Stimulated activated CD4-positive, alpha-beta T cell treated with anti-CD3 and anti-CD28 coated beads, Interleukin-4, amount 100 ng/mL, for 24 hours (primary cell): ENCODE measurements at regions not wholly inside any gene's neighbourhood (a gene's known extent, or its start where the extent isn't known, plus 50 kb on each side); places are given as distances from the start of the nearest gene placed in this dataset.

ENCODE experiments used
- DNase-seq: peaks from one replicate; pipeline ENCODE4 v3.0.0-alpha.2; 2020

- peak; percentile 10 for DNase-seq
Observed at GRCh38 chr10:91005276-91005675, 84.4 kb upstream of the ANKRD1 start.

- peak; percentile 78 for DNase-seq
Observed at GRCh38 chr10:91006001-91006751, 85.3 kb upstream of the ANKRD1 start.

GRCh38 chr10:91006752-91007346 is 86.0 kb upstream of the ANKRD1 start:
- no peak for DNase-seq

- no peak for DNase-seq
Observed at GRCh38 chr10:91007655-91008054, 86.8 kb upstream of the ANKRD1 start.

GRCh38 chr10:91009121-91009520 is 88.2 kb upstream of the ANKRD1 start:
- DNase-seq, result no peak

- no peak for DNase-seq
Observed at GRCh38 chr10:91010952-91011351, 90.1 kb upstream of the ANKRD1 start.

GRCh38 chr10:91012502-91012901 is 91.6 kb upstream of the ANKRD1 start:
- no peak for DNase-seq

- DNase-seq, result no peak
Observed at GRCh38 chr10:91013985-91014384, 93.1 kb upstream of the ANKRD1 start.

GRCh38 chr10:91017198-91017597 is 96.3 kb upstream of the ANKRD1 start:
- no peak for DNase-seq

GRCh38 chr10:91021901-91022300 is 101.0 kb upstream of the ANKRD1 start:
- no peak for DNase-seq

GRCh38 chr10:91022390-91022789 is 101.5 kb upstream of the ANKRD1 start:
- DNase-seq, result no peak

- no peak for DNase-seq
Observed at GRCh38 chr10:91022924-91023699, 102.2 kb upstream of the ANKRD1 start.

- DNase-seq, result no peak
Observed at GRCh38 chr10:91023700-91024398, 103.0 kb upstream of the ANKRD1 start.

GRCh38 chr10:91024541-91024940 is 103.7 kb upstream of the ANKRD1 start:
- no peak for DNase-seq

- DNase-seq, result no peak
Observed at GRCh38 chr10:91032611-91033206, 111.8 kb upstream of the ANKRD1 start.

GRCh38 chr10:91033324-91033950 is 112.5 kb upstream of the ANKRD1 start:
- no peak for DNase-seq

GRCh38 chr10:91034042-91034441 is 113.2 kb upstream of the ANKRD1 start:
- DNase-seq, result peak; percentile 11

- no peak for DNase-seq
Observed at GRCh38 chr10:91034494-91035159, 113.7 kb upstream of the ANKRD1 start.

GRCh38 chr10:91035650-91036292 is 114.9 kb upstream of the ANKRD1 start:
- no peak for DNase-seq

- DNase-seq, result no peak
Observed at GRCh38 chr10:91036807-91037411, 116.0 kb upstream of the ANKRD1 start.

- no peak for DNase-seq
Observed at GRCh38 chr10:91038971-91039370, 118.1 kb upstream of the ANKRD1 start.
